ENCODE measurements at regions not wholly inside any gene's neighbourhood (a gene's known extent, or its start where the extent isn't known, plus 50 kb on each side); places are given as distances from the start of the nearest gene placed in this dataset.

DNA sequence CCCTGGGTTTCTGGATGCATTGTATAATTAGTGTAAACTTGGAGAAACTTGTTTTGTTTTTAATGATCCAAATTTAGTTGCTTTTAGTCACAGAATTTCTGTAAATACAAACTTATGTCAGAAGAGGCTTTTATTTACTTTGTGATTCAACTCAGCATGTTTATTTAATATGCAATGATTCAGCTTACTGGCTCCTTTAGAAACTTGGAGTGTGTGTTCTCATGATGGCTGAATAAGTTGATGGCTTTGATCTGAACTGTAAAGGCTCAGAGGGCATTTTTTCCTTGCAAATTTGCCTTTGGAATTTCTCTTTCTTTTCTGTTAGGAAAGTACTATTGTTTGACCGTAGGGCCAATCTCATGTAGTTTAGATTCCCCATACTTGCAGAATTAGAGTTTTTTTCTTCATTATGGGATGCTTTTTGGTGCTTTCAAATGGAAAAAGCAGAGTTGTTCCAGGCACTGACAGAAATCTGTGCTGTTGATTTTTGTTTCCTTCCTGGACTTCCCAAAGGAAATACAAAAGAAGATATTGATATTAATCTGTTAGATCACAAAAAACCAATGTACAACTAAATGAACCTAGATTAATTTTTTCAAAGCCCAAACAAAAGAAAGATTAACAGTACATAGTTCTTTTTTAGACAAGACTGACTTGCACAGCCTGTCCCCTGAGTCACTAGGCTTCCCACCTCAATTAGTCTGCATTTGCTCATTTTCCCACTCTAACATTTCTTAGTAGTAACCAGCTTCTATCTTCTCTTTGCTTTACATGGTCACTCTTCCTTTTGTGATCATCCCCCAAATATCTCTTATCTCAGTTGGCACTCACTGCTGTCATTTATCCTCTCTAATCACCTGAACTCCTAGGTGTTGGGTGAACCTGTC is 96.8 kb upstream of the AGR3 start:
- H3K9me3 ChIP-seq, result no peaks in the 10 kb centered on the region
- intact Hi-C loops (cut with DNase I; ENCODE audit: low total_unique reads), result no loop called here
- H3K27me3 ChIP-seq, result no peaks in the 10 kb centered on the region
- TF ChIP-seq, protein P1, sequence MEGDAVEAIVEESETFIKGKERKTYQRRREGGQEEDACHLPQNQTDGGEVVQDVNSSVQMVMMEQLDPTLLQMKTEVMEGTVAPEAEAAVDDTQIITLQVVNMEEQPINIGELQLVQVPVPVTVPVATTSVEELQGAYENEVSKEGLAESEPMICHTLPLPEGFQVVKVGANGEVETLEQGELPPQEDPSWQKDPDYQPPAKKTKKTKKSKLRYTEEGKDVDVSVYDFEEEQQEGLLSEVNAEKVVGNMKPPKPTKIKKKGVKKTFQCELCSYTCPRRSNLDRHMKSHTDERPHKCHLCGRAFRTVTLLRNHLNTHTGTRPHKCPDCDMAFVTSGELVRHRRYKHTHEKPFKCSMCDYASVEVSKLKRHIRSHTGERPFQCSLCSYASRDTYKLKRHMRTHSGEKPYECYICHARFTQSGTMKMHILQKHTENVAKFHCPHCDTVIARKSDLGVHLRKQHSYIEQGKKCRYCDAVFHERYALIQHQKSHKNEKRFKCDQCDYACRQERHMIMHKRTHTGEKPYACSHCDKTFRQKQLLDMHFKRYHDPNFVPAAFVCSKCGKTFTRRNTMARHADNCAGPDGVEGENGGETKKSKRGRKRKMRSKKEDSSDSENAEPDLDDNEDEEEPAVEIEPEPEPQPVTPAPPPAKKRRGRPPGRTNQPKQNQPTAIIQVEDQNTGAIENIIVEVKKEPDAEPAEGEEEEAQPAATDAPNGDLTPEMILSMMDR (IDR thresholded peaks at IDR 0.05), result no peak
- no peak for TF ChIP-seq POLR2A (IDR thresholded peaks at IDR 0.05)
- WGBS, 2 donors, result 61 to 69% methylated on average over 1 of the region's 1 CpG
- H3K4me1 ChIP-seq, result no peaks in the 10 kb centered on the region
- H3K4me3 ChIP-seq, result no peak overlapping the region
- no peak overlapping the region for H3K27ac ChIP-seq
- H3K36me3 ChIP-seq (ENCODE audit: low read depth, missing control alignments), result no peaks in the 10 kb centered on the region
- DNase-seq, result no peak

DNA sequence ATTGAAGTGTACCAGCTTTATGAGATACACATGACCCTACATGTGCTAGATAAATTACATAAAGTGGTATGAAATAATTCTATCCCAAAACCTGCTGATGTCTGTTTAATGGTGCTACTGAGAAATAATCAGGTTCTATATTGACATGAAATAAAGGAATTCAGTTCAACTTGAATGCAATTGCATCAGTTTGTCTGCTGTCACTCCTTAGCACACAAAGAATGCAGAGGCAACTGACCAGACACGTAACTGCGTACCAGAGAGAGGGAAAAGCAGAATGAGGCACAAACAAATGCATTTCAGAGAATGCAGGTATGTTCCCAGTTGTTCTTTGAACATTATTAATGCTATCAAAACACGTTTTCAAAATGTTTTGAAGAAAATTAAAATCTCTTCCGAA is 98.8 kb upstream of the AGR3 start:
- no peak overlapping the region for H3K27ac ChIP-seq
- no peaks in the 10 kb centered on the region for H3K4me1 ChIP-seq
- no peaks in the 10 kb centered on the region for H3K36me3 ChIP-seq (ENCODE audit: low read depth, missing control alignments)
- H3K27me3 ChIP-seq, result no peaks in the 10 kb centered on the region
- 89 to 94% methylated on average over 4 of the region's 4 CpGs for WGBS, 2 donors
- no peak overlapping the region for H3K4me3 ChIP-seq
- TF ChIP-seq, protein P1 (IDR thresholded peaks at IDR 0.05), result no peak
- no peak for TF ChIP-seq POLR2A (IDR thresholded peaks at IDR 0.05)
- H3K9me3 ChIP-seq, result no peaks in the 10 kb centered on the region
- DNase-seq, result no peak
- intact Hi-C loops (cut with DNase I; ENCODE audit: low total_unique reads), result no loop called here

DNA sequence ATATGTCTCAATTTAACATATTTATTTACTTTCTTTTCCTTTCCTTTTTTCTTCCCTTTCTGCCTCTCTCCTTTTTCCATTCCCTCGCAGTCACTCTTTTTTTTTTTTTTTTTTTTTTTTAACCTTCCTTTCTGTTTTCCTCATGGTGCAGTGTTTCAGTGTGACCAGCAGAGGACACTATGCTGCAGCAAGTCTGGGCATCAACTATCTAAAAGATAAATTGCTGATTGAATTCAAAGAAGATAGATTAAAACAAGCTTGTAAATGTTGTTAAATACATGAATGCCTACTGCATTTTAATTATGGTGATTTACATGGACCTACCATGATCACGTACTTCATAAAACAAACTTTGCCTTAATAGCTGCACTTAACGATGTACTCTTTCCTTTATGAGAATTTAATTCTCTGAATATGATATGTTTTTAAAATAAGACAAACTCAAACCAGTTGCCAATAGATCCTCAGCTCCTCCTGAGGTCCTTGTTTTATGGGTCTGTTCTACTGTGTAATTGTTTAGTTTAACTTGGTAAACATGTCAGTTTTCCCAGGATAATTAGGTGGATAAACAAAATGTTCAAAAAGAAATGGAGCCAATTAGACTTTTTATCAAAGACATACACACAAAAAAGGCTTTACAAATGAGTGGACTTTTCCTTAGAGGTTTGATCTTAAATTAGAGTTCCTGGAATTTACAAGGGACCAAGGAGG is 101.0 kb upstream of the AGR3 start:
- 25 to 26% methylated on average over 3 of the region's 3 CpGs for WGBS, 2 donors
- H3K36me3 ChIP-seq (ENCODE audit: low read depth, missing control alignments), result no peaks in the 10 kb centered on the region
- no peaks in the 10 kb centered on the region for H3K9me3 ChIP-seq
- no peak for TF ChIP-seq POLR2A (IDR thresholded peaks at IDR 0.05)
- TF ChIP-seq, protein P1 (IDR thresholded peaks at IDR 0.05), result peak; percentile 73 to 88 (median 82)
- DNase-seq, result peak; percentile 22
- H3K4me1 ChIP-seq, result no peaks in the 10 kb centered on the region
- intact Hi-C loops (cut with DNase I; ENCODE audit: low total_unique reads), result no loop called here
- no peak overlapping the region for H3K27ac ChIP-seq
- H3K27me3 ChIP-seq, result no peaks in the 10 kb centered on the region
- no peak overlapping the region for H3K4me3 ChIP-seq

DNA sequence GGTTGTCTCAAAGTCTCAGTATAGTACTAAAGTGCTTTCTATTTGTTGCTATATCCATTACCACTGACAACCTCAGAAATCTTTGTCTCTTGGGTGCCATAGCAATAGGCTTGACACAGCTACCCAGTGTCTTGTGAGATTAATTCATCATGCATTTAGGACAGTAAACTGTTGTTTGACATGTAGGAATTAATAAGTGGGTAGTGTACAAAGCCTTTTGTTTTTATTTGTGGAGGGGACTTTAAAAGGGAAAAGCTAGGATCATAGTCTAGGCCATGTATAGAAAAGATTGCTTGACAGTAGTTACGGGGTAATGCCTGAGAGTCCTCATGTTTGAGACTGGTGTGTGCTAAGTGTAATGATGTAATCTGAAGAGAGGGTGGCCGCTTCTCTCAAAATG is 102.6 kb upstream of the AGR3 start:
- peaks cover under 1% of the 10 kb centered on the region for H3K4me1 ChIP-seq
- WGBS, 2 donors, result 94 to 98% methylated on average over 2 of the region's 2 CpGs
- no peak overlapping the region for H3K4me3 ChIP-seq
- no peak for TF ChIP-seq POLR2A (IDR thresholded peaks at IDR 0.05)
- TF ChIP-seq, protein P1 (IDR thresholded peaks at IDR 0.05), result no peak
- intact Hi-C loops (cut with DNase I; ENCODE audit: low total_unique reads), result no loop called here
- no peaks in the 10 kb centered on the region for H3K9me3 ChIP-seq
- DNase-seq, result no peak
- no peaks in the 10 kb centered on the region for H3K27me3 ChIP-seq
- no peak overlapping the region for H3K27ac ChIP-seq
- no peaks in the 10 kb centered on the region for H3K36me3 ChIP-seq (ENCODE audit: low read depth, missing control alignments)
